NCI-H510A treated with DMSO at 0.1 percent for 48 hours (cell line): ENCODE measurements at regions not wholly inside any gene's neighbourhood (a gene's known extent, or its start where the extent isn't known, plus 50 kb on each side); places are given as distances from the start of the nearest gene placed in this dataset.

Source experiments
- DNase-seq: peaks from one replicate; lab custom pipeline; 2025; lab: John Stamatoyannopoulos, UW

GRCh38 chr4:187782286-187782824 lies 213.2 kb upstream of the ZFP42 start:
- DNase-seq = no peak

GRCh38 chr4:187786190-187786589 lies 209.4 kb upstream of the ZFP42 start:
- no peak for DNase-seq

- DNase-seq = no peak
These were observed 206.5 kb upstream of the ZFP42 start for GRCh38 chr4:187789078-187789477.

GRCh38 chr4:187795737-187796136 lies 199.8 kb upstream of the ZFP42 start:
- no peak for DNase-seq

- DNase-seq = no peak
These were observed 197.2 kb upstream of the ZFP42 start for GRCh38 chr4:187798385-187798784.

- DNase-seq = no peak
These were observed 195.8 kb upstream of the ZFP42 start for GRCh38 chr4:187799735-187800134.

GRCh38 chr4:187811591-187811990 lies 184.0 kb upstream of the ZFP42 start:
- DNase-seq = no peak

GRCh38 chr4:187814737-187815465 lies 180.7 kb upstream of the ZFP42 start:
- DNase-seq = peak; percentile 65

- no peak for DNase-seq
These were observed 168.8 kb upstream of the ZFP42 start for GRCh38 chr4:187826725-187827124.

GRCh38 chr4:187827631-187828030 lies 167.9 kb upstream of the ZFP42 start:
- DNase-seq = no peak

- no peak for DNase-seq
These were observed 155.8 kb upstream of the ZFP42 start for GRCh38 chr4:187839765-187840164.

- no peak for DNase-seq
These were observed 154.8 kb upstream of the ZFP42 start for GRCh38 chr4:187840814-187841213.

- DNase-seq = no peak
These were observed 145.9 kb upstream of the ZFP42 start for GRCh38 chr4:187849556-187850225.

GRCh38 chr4:187865914-187866313 lies 129.7 kb upstream of the ZFP42 start:
- DNase-seq = no peak

GRCh38 chr4:187883049-187883448 lies 112.5 kb upstream of the ZFP42 start:
- no peak for DNase-seq

GRCh38 chr4:187883836-187884475 lies 111.6 kb upstream of the ZFP42 start:
- no peak for DNase-seq

- DNase-seq = no peak
These were observed 107.7 kb upstream of the ZFP42 start for GRCh38 chr4:187887906-187888305.

- DNase-seq = no peak
These were observed 105.9 kb upstream of the ZFP42 start for GRCh38 chr4:187889651-187890050.

GRCh38 chr4:187893418-187893817 lies 102.2 kb upstream of the ZFP42 start:
- no peak for DNase-seq

- no peak for DNase-seq
These were observed 92.5 kb upstream of the ZFP42 start for GRCh38 chr4:187903106-187903505.

GRCh38 chr4:187903700-187904099 lies 91.9 kb upstream of the ZFP42 start:
- DNase-seq = no peak

- DNase-seq = no peak
These were observed 87.5 kb upstream of the ZFP42 start for GRCh38 chr4:187908079-187908561.

- no peak for DNase-seq
These were observed 86.8 kb upstream of the ZFP42 start for GRCh38 chr4:187908731-187909130.
